ENCODE measurements at regions not wholly inside any gene's neighbourhood (a gene's known extent, or its start where the extent isn't known, plus 50 kb on each side); places are given as distances from the start of the nearest gene placed in this dataset.
"Not testable (repeated sequence)": the region's sequence is repeated elsewhere in the genome, so short reads cannot be mapped to it uniquely, and the experiment has no call there.

GRCh38 chr1:222416001-222416791, 131.7 kb downstream of the HHIPL2 start:
- DNase-seq (ENCODE audit: low spot score): no peak

GRCh38 chr1:222415441-222415840, 132.5 kb downstream of the HHIPL2 start:
- no peak for DNase-seq (ENCODE audit: low spot score)

- no peak for DNase-seq (ENCODE audit: low spot score)
These were observed 133.8 kb downstream of the HHIPL2 start for GRCh38 chr1:222413991-222414549.

- DNase-seq (ENCODE audit: low spot score): no peak
These were observed 134.5 kb downstream of the HHIPL2 start for GRCh38 chr1:222413436-222413835.

GRCh38 chr1:222404710-222405109, 143.2 kb downstream of the HHIPL2 start:
- no peak for DNase-seq (ENCODE audit: low spot score)

GRCh38 chr1:222399197-222399596, 148.7 kb downstream of the HHIPL2 start:
- DNase-seq (ENCODE audit: low spot score): no peak

GRCh38 chr1:222394224-222394623, 153.7 kb downstream of the HHIPL2 start:
- DNase-seq (ENCODE audit: low spot score): no peak

GRCh38 chr1:222392556-222392955, 155.3 kb downstream of the HHIPL2 start:
- no peak for DNase-seq (ENCODE audit: low spot score)

- no peak for DNase-seq (ENCODE audit: low spot score)
These were observed 157.7 kb downstream of the HHIPL2 start for GRCh38 chr1:222390181-222390580.

- DNase-seq (ENCODE audit: low spot score): no peak
These were observed 160.7 kb downstream of the HHIPL2 start for GRCh38 chr1:222387007-222387814.

- no peak for DNase-seq (ENCODE audit: low spot score)
These were observed 161.9 kb downstream of the HHIPL2 start for GRCh38 chr1:222385955-222386354.

- DNase-seq (ENCODE audit: low spot score): no peak
These were observed 162.6 kb downstream of the HHIPL2 start for GRCh38 chr1:222385262-222385661.

- no peak for DNase-seq (ENCODE audit: low spot score)
These were observed 163.4 kb downstream of the HHIPL2 start for GRCh38 chr1:222384531-222384930.

GRCh38 chr1:222382171-222382570, 165.7 kb downstream of the HHIPL2 start:
- DNase-seq (ENCODE audit: low spot score): no peak

- no peak for DNase-seq (ENCODE audit: low spot score)
These were observed 170.3 kb downstream of the HHIPL2 start for GRCh38 chr1:222377428-222378088.

GRCh38 chr1:222376791-222377190, 171.1 kb downstream of the HHIPL2 start:
- not testable (repeated sequence) for DNase-seq (ENCODE audit: low spot score)

- no peak for DNase-seq (ENCODE audit: low spot score)
These were observed 172.2 kb downstream of the HHIPL2 start for GRCh38 chr1:222375701-222376100.

- DNase-seq (ENCODE audit: low spot score): no peak
These were observed 173.9 kb downstream of the HHIPL2 start for GRCh38 chr1:222373831-222374602.

GRCh38 chr1:222373216-222373615, 174.7 kb downstream of the HHIPL2 start:
- no peak for DNase-seq (ENCODE audit: low spot score)

- DNase-seq (ENCODE audit: low spot score): no peak
These were observed 175.7 kb downstream of the HHIPL2 start for GRCh38 chr1:222372221-222372620.

- no peak for DNase-seq (ENCODE audit: low spot score)
These were observed 176.8 kb downstream of the HHIPL2 start for GRCh38 chr1:222370913-222371675.
